ENCODE measurements at regions not wholly inside any gene's neighbourhood (a gene's known extent, or its start where the extent isn't known, plus 50 kb on each side); places are given as distances from the start of the nearest gene placed in this dataset.

- no peak overlapping the region for H3K4me2 ChIP-seq (ENCODE audit: control insufficient read depth, insufficient read depth)
- RAD21 ChIA-PET (ENCODE audit: unreplicated experiment) = no interaction called here
- H3K9me3 ChIP-seq (replicated peaks; ENCODE audit: control insufficient read depth, insufficient read depth, low read length) = no peaks in the 10 kb centered on the region
- H3K4me3 ChIP-seq = no peak overlapping the region
- no peak overlapping the region for H3K9ac ChIP-seq (ENCODE audit: control insufficient read depth, insufficient read depth, low read length)
- 19% methylated on average over 2 of the region's 2 CpGs for WGBS (ENCODE audit: insufficient coverage, insufficient replicate concordance, low lambda C conversion rate, missing lambda C conversion rate)
- CTCF ChIA-PET = no interaction called here
- POLR2A ChIA-PET = no interaction called here
- intact Hi-C loops (cut with micrococcal nuclease; ENCODE audit: unreplicated experiment) = no loop called here
- H2AFZ ChIP-seq (ENCODE audit: control insufficient read depth, low read depth, low read length) = no peak overlapping the region
- DNase-seq (ENCODE audit: low read depth, low spot score) (no peak), ATAC-seq (no peak), FAIRE-seq (no peak)
- no peaks in the 10 kb centered on the region for H3K4me1 ChIP-seq (ENCODE audit: control insufficient read depth, insufficient read depth, low read length)
- no peak overlapping the region for H3K27ac ChIP-seq (ENCODE audit: control insufficient read depth, insufficient read depth)
- H3K36me3 ChIP-seq (ENCODE audit: control insufficient read depth in 2 of 2, insufficient read depth in 2 of 2, low read length in 1 of 2) = no peaks in the 10 kb centered on the region
- no peak for TF ChIP-seq ELK1 (IDR thresholded peaks at IDR 0.05; ENCODE audit: low read depth, low read length)
- TF ChIP-seq YBX1 (IDR thresholded peaks at IDR 0.05) = no peak
- no peak for TF ChIP-seq POLR2AphosphoS2 (IDR thresholded peaks at IDR 0.05; ENCODE audit: low read depth, low read length)
- no peak for TF ChIP-seq ZNF274 (IDR thresholded peaks at IDR 0.05; ENCODE audit: insufficient read depth, insufficient read length)
- TF ChIP-seq RELB (IDR thresholded peaks at IDR 0.05; ENCODE audit: low read depth) = no peak
- TF ChIP-seq GABPA (IDR thresholded peaks at IDR 0.05; ENCODE audit: low read depth) = no peak
- no peak for TF ChIP-seq USF2 (IDR thresholded peaks at IDR 0.05; ENCODE audit: borderline replicate concordance, low read depth, low read length)
- TF ChIP-seq EGR1 (IDR thresholded peaks at IDR 0.05; ENCODE audit: borderline replicate concordance in 1 of 2, low read depth in 2 of 2, low read length in 2 of 2) = no peak
- no peak for TF ChIP-seq IKZF1 (conservative IDR thresholded peaks at IDR 0.05)
- TF ChIP-seq TBL1XR1 (IDR thresholded peaks at IDR 0.05; ENCODE audit: low read depth, low read length) = no peak
- no peak for TF ChIP-seq PAX8 (IDR thresholded peaks at IDR 0.05)
- no peak for TF ChIP-seq CBX5 (IDR thresholded peaks at IDR 0.05; ENCODE audit: low read depth)
- no peak for TF ChIP-seq MEF2A (IDR thresholded peaks at IDR 0.05; ENCODE audit: insufficient read depth, low read depth, low read length)
- TF ChIP-seq DPF2 (IDR thresholded peaks at IDR 0.05) = no peak
- no peak for TF ChIP-seq TCF12 (IDR thresholded peaks at IDR 0.05; ENCODE audit: low read depth, low read length)
- no peaks in the 10 kb centered on the region for H3K79me2 ChIP-seq (ENCODE audit: control insufficient read depth, insufficient read depth, low read length)
- no peaks in the 10 kb centered on the region for H4K20me1 ChIP-seq (ENCODE audit: control insufficient read depth, insufficient read depth)
- in situ Hi-C loops (cut with MboI) = no loop called here
- SMC1A ChIA-PET (ENCODE audit: uncharacterized antibody, unreplicated experiment) = no interaction called here
- no TSS peak for BruUV-seq (replicated peaks)
- no peaks in the 10 kb centered on the region for H3K27me3 ChIP-seq (replicated peaks in 1 of 2; ENCODE audit: control insufficient read depth in 2 of 2, insufficient read depth in 2 of 2, low read length in 1 of 2)
Measured at GRCh38 chrX:10986616-10987015, 124.5 kb upstream of the HCCS start.
